ENCODE measurements at regions not wholly inside any gene's neighbourhood (a gene's known extent, or its start where the extent isn't known, plus 50 kb on each side); places are given as distances from the start of the nearest gene placed in this dataset.

GRCh38 chr1:42000766-42001165, 82.0 kb upstream of the HIVEP3 start:
- no peak for TF ChIP-seq CTCF (IDR thresholded peaks at IDR 0.05)
- TF ChIP-seq EZH2phosphoT487 (IDR thresholded peaks at IDR 0.05) = no peak

Measured in neural progenitor cell (in vitro differentiated cells).